K562 (cell line): ENCODE measurements at regions not wholly inside any gene's neighbourhood (a gene's known extent, or its start where the extent isn't known, plus 50 kb on each side); places are given as distances from the start of the nearest gene placed in this dataset.

Source experiments
- ATAC-seq: fragments of 200-7000 bp; cut with Tn5 transposase; 3 replicates; pipeline ENCODE4 v1.9.1; 2020; ENCODE audit warnings: moderate library complexity
- BruUV-seq: library from RNA; stranded (reverse); fragments of 400-500 nt; replicated peaks from 2 replicates; lab custom pipeline; 2021; lab: Mats Ljungman, UMichigan
- CTCF ChIA-PET: fragments of 300-600 bp; formaldehyde crosslinking; extraction: SDS; loops from one replicate; lab custom pipeline; 2021; ENCODE audit warnings: low intra/inter-chr PET ratio; lab: Yijun Ruan, JAX
- POLR2A ChIA-PET: fragments of 300-600, 350-650 bp; sonication (Branson Sonifier 250); formaldehyde crosslinking; extraction: SDS; loops from one replicate; lab custom pipeline; 2021; ENCODE audit warnings: antibody characterized with exemption, inconsistent platforms; lab: Yijun Ruan, JAX
- DNase-seq, 4 experiments: peaks; one replicate each; pipeline versions ENCODE4 v3.0.0 to v3.0.0-alpha.2; 2011 to 2018; ENCODE audit warnings: low spot score in 3 of 4, mixed read lengths in 3 of 4; ENCODE audit errors: extremely low read depth in 1 of 4
- FAIRE-seq: peaks from 2 replicates; lab custom pipeline; 2011; peaks lifted over from hg19 to GRCh38; lab: Jason Lieb, UNC
- H2AFZ ChIP-seq: 2 replicates; pipeline ENCODE4 v1.6.0; 2011; ENCODE audit warnings: low read depth, low read length, control low read depth, inconsistent platforms
- H3K27ac ChIP-seq: fragments of 200-600 bp; 3 replicates; pipeline ENCODE4 v1.8.0; 2011; ENCODE audit warnings: low read depth, mild to moderate bottlenecking, control low read depth, inconsistent platforms, low read length, moderate library complexity, mixed read lengths; ENCODE audit errors: extremely low read depth
- H3K27me3 ChIP-seq, 2 experiments: fragments of 300-600 bp in 1 of 2; 2 replicates in 1 of 2; 3 replicates in 1 of 2; pipeline versions ENCODE4 v1.6.0 to v1.8.0; 2011; ENCODE audit warnings: inconsistent platforms in 2 of 2, low read length in 2 of 2, mild to moderate bottlenecking in 1 of 2, mixed read lengths in 1 of 2, moderate library complexity in 1 of 2; ENCODE audit not compliant: control insufficient read depth in 2 of 2, insufficient read depth in 2 of 2
- H3K36me3 ChIP-seq: fragments of 300-600 bp; 3 replicates; pipeline ENCODE4 v1.8.0; 2011; ENCODE audit warnings: mild to moderate bottlenecking, low read length, inconsistent platforms; ENCODE audit not compliant: control insufficient read depth, insufficient read depth
- H3K4me1 ChIP-seq, 2 experiments: fragments of 200-600 bp in 1 of 2; replicated peaks in 1 of 2; 2 replicates in 1 of 2; 3 replicates in 1 of 2; pipeline versions ENCODE4 v1.5.1 to v1.8.0; 2011; ENCODE audit warnings: inconsistent platforms in 2 of 2, low read length in 2 of 2, mild to moderate bottlenecking in 1 of 2, mixed read lengths in 1 of 2, moderate library complexity in 1 of 2; ENCODE audit not compliant: control insufficient read depth in 2 of 2, insufficient read depth in 2 of 2
- H3K4me2 ChIP-seq: 2 replicates; pipeline ENCODE4 v1.6.1; 2011; ENCODE audit warnings: low read length, control low read depth, inconsistent platforms, mixed read lengths; ENCODE audit not compliant: insufficient read depth
- H3K4me3 ChIP-seq: fragments of 200-600 bp; sonication (generic), shearing (Covaris generic); 2 replicates; pipeline ENCODE4 v1.5.1; 2016; ENCODE audit warnings: control low read depth, inconsistent platforms
- H3K79me2 ChIP-seq: fragments of 200-600 bp; 3 replicates; pipeline ENCODE4 v1.8.0; 2011; ENCODE audit warnings: low read length, inconsistent platforms; ENCODE audit not compliant: control insufficient read depth, insufficient read depth
- H3K9ac ChIP-seq, 2 experiments: 2 replicates each; pipeline versions ENCODE4 v1.6.0 to v1.6.1; 2011; ENCODE audit warnings: low read depth in 2 of 2, low read length in 2 of 2, control low read depth in 1 of 2, inconsistent platforms in 1 of 2, mild to moderate bottlenecking in 1 of 2, mixed read lengths in 1 of 2; ENCODE audit not compliant: insufficient read depth in 1 of 2
- H3K9me1 ChIP-seq: one replicate; pipeline ENCODE4 v1.6.0; 2011; ENCODE audit warnings: inconsistent platforms, mild to moderate bottlenecking, low read length, moderate library complexity; ENCODE audit not compliant: control insufficient read depth, insufficient read depth
- H3K9me3 ChIP-seq: replicated peaks from 2 replicates; pipeline ENCODE4 v1.5.1; 2011; ENCODE audit warnings: low read depth, low read length, inconsistent platforms; ENCODE audit not compliant: control insufficient read depth, insufficient read depth
- H4K20me1 ChIP-seq: replicated peaks from 2 replicates; pipeline ENCODE4 v1.6.1; 2011; ENCODE audit warnings: low read length, inconsistent platforms, mixed read lengths; ENCODE audit not compliant: control insufficient read depth, insufficient read depth
- DDX20 ChIP-seq: fragments of 450-650 bp; IDR thresholded peaks from 2 replicates; pipeline ENCODE4 v1.6.1; 2016; ENCODE audit warnings: missing genetic modification characterization, low read depth, mild to moderate bottlenecking, missing compliant biosample characterization, moderate library complexity
- E2F3 ChIP-seq: fragments of 250-450 bp; sonication (Bioruptor Pico); IDR thresholded peaks from 2 replicates; pipeline ENCODE4 v1.4.0; 2020; ENCODE audit warnings: mild to moderate bottlenecking
- ERF ChIP-seq: fragments of 450-650 bp; formaldehyde crosslinking; IDR thresholded peaks from 2 replicates; pipeline ENCODE4 v1.4.0; 2020; ENCODE audit warnings: mild to moderate bottlenecking, mixed read lengths
- ETS2 ChIP-seq: IDR thresholded peaks from 2 replicates; pipeline ENCODE4 v1.6.1; 2016; ENCODE audit warnings: borderline replicate concordance, missing genetic modification characterization, mild to moderate bottlenecking, moderate library complexity, missing compliant biosample characterization; ENCODE audit not compliant: poor library complexity, severe bottlenecking
- FOXA1 ChIP-seq: fragments of 450-650 bp; IDR thresholded peaks from 2 replicates; pipeline ENCODE4 v1.6.1; 2016; ENCODE audit warnings: mild to moderate bottlenecking, borderline replicate concordance
- GTF2E2 ChIP-seq: fragments of 200-800 bp; sonication (Bioruptor generic); IDR thresholded peaks from 2 replicates; pipeline ENCODE4 v1.6.1; 2016; ENCODE audit warnings: missing genetic modification characterization, missing compliant biosample characterization
- KAT8 ChIP-seq: fragments of 450-650 bp; IDR thresholded peaks from 2 replicates; pipeline ENCODE4 v1.6.1; 2016; ENCODE audit warnings: low read depth, mild to moderate bottlenecking
- MAFG ChIP-seq: fragments of 450-650 bp; conservative IDR thresholded peaks from 2 replicates; pipeline ENCODE4 v1.6.1; 2016; ENCODE audit warnings: missing genetic modification characterization, missing compliant biosample characterization
- MEF2A ChIP-seq: IDR thresholded peaks from 2 replicates; pipeline ENCODE4 v1.6.1; 2011; ENCODE audit warnings: low read depth, mild to moderate bottlenecking, low read length, moderate library complexity; ENCODE audit not compliant: control insufficient read depth
- MEF2D ChIP-seq: conservative IDR thresholded peaks from 2 replicates; pipeline ENCODE4 v1.6.1; 2016; ENCODE audit warnings: low read depth, missing genetic modification characterization, missing compliant biosample characterization
- PRDM10 ChIP-seq: fragments of 450-650 bp; IDR thresholded peaks from 2 replicates; pipeline ENCODE4 v1.6.1; 2018; ENCODE audit not compliant: partially characterized antibody
- RCOR1 ChIP-seq, 2 experiments: IDR thresholded peaks; 2 replicates each; pipeline ENCODE4 v1.6.1; 2012; ENCODE audit warnings: low read depth in 2 of 2, low read length in 2 of 2, borderline replicate concordance in 1 of 2, improper control_type of control experiment in 1 of 2
- RFX1 ChIP-seq: fragments of 450-650 bp; IDR thresholded peaks from 2 replicates; pipeline ENCODE4 v1.6.1; 2016; ENCODE audit warnings: mild to moderate bottlenecking, moderate library complexity
- RUNX1 ChIP-seq: sonication (generic); IDR thresholded peaks from 2 replicates; pipeline ENCODE4 v1.6.1; 2016; ENCODE audit warnings: antibody characterized with exemption, low read depth
- TAF7 ChIP-seq: fragments of 450-650 bp; IDR thresholded peaks from 2 replicates; pipeline ENCODE4 v1.6.1; 2016; ENCODE audit warnings: missing genetic modification characterization, missing compliant biosample characterization
- ZNF24 ChIP-seq: fragments of 450-650 bp; IDR thresholded peaks from 2 replicates; pipeline ENCODE4 v1.6.1; 2016
- ZNF444 ChIP-seq: fragments of 250-450 bp; sonication (Bioruptor Pico); IDR thresholded peaks from 2 replicates; pipeline ENCODE4 v1.4.0; 2020; ENCODE audit warnings: mild to moderate bottlenecking, moderate library complexity
- ZNF449 ChIP-seq: fragments of 250-450 bp; sonication (Bioruptor Pico); IDR thresholded peaks from 2 replicates; pipeline ENCODE4 v1.8.0; 2022; ENCODE audit warnings: moderate library complexity, mild to moderate bottlenecking, inconsistent platforms
- WGBS: fragments of 100-300 bp; shearing (Covaris generic); methylation state at CpG from one replicate; pipeline ENCODE4 v1.1.6; 2016; ENCODE audit warnings: low coverage, mixed read lengths; ENCODE audit not compliant: insufficient coverage; ENCODE audit errors: missing lambda C conversion rate; 5-methylcytosine and 5-hydroxymethylcytosine counted together
- in situ Hi-C: fragments of 300-500 bp; cut with MboI; formaldehyde crosslinking; loops from 4 replicates; pipeline ENCODE4 v1.15.0; 2018; ENCODE audit warnings: inconsistent platforms, mixed read lengths
- intact Hi-C: fragments of 100-400 bp; cut with micrococcal nuclease; formaldehyde crosslinking; loops from 2 replicates; pipeline ENCODE4 v1.14.2; 2022

GRCh38 chr2:22011048-22011447 lies 887.3 kb downstream of the TDRD15 start (continued):
- no peak for TF ChIP-seq RFX1
- no peak for TF ChIP-seq DDX20 (tag)
- no peak for TF ChIP-seq ZNF24
- no peak for TF ChIP-seq KAT8
- TF ChIP-seq MEF2D (tag) = no peak

- BruUV-seq = no TSS peak
- no peaks in the 10 kb centered on the region for H3K36me3 ChIP-seq
- FAIRE-seq (no peak), ATAC-seq (no peak), DNase-seq (no peak)
- no peak overlapping the region for H3K27ac ChIP-seq
- no peaks in the 10 kb centered on the region for H3K27me3 ChIP-seq
- H3K9me3 ChIP-seq = no peaks in the 10 kb centered on the region
- no peaks in the 10 kb centered on the region for H3K79me2 ChIP-seq
- POLR2A ChIA-PET = no interaction called here
- H3K9me1 ChIP-seq = no peaks in the 10 kb centered on the region
- H2AFZ ChIP-seq = no peak overlapping the region
- H3K9ac ChIP-seq = no peak overlapping the region
- H3K4me3 ChIP-seq = no peak overlapping the region
- intact Hi-C loops = no loop called here
- no peak overlapping the region for H3K4me2 ChIP-seq
- no peaks in the 10 kb centered on the region for H4K20me1 ChIP-seq
- whole genome bisulfite sequencing = under 1% methylated on average over 6 of the region's 6 CpGs
- H3K4me1 ChIP-seq = no peaks in the 10 kb centered on the region
- in situ Hi-C loops = no loop called here
- CTCF ChIA-PET = no interaction called here
- TF ChIP-seq ZNF449 (CRISPR knock-in tag) (no peak), TAF7 (tag) (no peak), RCOR1 (IDR thresholded peaks at IDR 0.05; ENCODE audit: borderline replicate concordance in 1 of 2, low read depth in 2 of 2, low read length in 2 of 2) (no peak), E2F3 (CRISPR knock-in tag) (no peak), ETS2 (no peak), PRDM10 (no peak), MEF2A (no peak), ERF (CRISPR knock-in tag) (no peak), RUNX1 (no peak), GTF2E2 (tag) (no peak), MAFG (tag) (no peak), ZNF444 (no peak), FOXA1 (no peak), MEF2D (tag) (no peak)
These were observed 896.4 kb downstream of the TDRD15 start for GRCh38 chr2:22020091-22020742.
